ENCODE measurements at regions not wholly inside any gene's neighbourhood (a gene's known extent, or its start where the extent isn't known, plus 50 kb on each side); places are given as distances from the start of the nearest gene placed in this dataset.

DNA sequence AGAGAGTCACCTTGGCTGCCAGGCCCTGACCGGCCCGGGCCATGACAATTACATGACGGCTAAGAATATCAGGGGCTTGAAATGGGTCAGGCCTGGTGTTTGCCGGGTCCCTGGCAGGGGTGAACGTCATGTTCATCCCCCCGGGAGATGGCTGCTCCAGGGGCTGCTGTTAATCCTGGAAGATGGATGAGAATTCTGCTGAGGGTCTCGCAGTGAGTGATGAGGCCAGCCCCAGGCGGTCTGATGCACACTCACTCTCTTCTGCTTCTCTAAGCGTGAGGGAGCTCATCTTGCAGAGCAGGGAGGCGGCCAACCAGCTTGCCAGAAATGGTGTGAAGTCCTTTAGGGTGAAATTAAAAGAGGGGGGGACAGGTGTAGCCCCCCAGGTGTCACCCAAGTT is 101.3 kb upstream of the ANO1 start:
- DNase-seq (ENCODE audit: low read depth, low spot score) (no peak), FAIRE-seq (no peak)
- BruUV-seq (replicated peaks) = no TSS peak

More for the DNA sequence above, 101.3 kb upstream of the ANO1 start:
- ATAC-seq = no peak
- no peaks in the 10 kb centered on the region for H3K36me3 ChIP-seq (ENCODE audit: control insufficient read depth in 2 of 2, insufficient read depth in 2 of 2, low read length in 1 of 2)
- no peaks in the 10 kb centered on the region for H3K79me2 ChIP-seq (ENCODE audit: control insufficient read depth, insufficient read depth, low read length)
- no peak overlapping the region for H3K4me2 ChIP-seq (ENCODE audit: control insufficient read depth, insufficient read depth)
- ChIA-PET SMC1A (ENCODE audit: uncharacterized antibody, unreplicated experiment) (no interaction called here), RAD21 (ENCODE audit: unreplicated experiment) (no interaction called here), CTCF (no interaction called here), POLR2A (no interaction called here)
- TF ChIP-seq ETV6 (conservative IDR thresholded peaks at IDR 0.05 in 1 of 2, IDR thresholded peaks at IDR 0.05 in 1 of 2; ENCODE audit: borderline replicate concordance in 1 of 2, low read depth in 1 of 2) (no peak), LARP7 (IDR thresholded peaks at IDR 0.05) (no peak), STAT1 (conservative IDR thresholded peaks at IDR 0.05) (no peak), EED (IDR thresholded peaks at IDR 0.05; ENCODE audit: low read depth) (no peak), EP300 (IDR thresholded peaks at IDR 0.05; ENCODE audit: borderline replicate concordance in 1 of 2, control insufficient read depth in 1 of 2, low read depth in 2 of 2, low read length in 2 of 2) (no peak), MEF2B (IDR thresholded peaks at IDR 0.05; ENCODE audit: partially characterized antibody, poor library complexity, severe bottlenecking) (no peak)
- TF ChIP-seq, protein P1, sequence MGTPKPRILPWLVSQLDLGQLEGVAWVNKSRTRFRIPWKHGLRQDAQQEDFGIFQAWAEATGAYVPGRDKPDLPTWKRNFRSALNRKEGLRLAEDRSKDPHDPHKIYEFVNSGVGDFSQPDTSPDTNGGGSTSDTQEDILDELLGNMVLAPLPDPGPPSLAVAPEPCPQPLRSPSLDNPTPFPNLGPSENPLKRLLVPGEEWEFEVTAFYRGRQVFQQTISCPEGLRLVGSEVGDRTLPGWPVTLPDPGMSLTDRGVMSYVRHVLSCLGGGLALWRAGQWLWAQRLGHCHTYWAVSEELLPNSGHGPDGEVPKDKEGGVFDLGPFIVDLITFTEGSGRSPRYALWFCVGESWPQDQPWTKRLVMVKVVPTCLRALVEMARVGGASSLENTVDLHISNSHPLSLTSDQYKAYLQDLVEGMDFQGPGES (IDR thresholded peaks at IDR 0.05) = no peak
- TF ChIP-seq, protein P2, sequence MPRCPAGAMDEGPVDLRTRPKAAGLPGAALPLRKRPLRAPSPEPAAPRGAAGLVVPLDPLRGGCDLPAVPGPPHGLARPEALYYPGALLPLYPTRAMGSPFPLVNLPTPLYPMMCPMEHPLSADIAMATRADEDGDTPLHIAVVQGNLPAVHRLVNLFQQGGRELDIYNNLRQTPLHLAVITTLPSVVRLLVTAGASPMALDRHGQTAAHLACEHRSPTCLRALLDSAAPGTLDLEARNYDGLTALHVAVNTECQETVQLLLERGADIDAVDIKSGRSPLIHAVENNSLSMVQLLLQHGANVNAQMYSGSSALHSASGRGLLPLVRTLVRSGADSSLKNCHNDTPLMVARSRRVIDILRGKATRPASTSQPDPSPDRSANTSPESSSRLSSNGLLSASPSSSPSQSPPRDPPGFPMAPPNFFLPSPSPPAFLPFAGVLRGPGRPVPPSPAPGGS (IDR thresholded peaks at IDR 0.05; ENCODE audit: borderline replicate concordance, insufficient read depth, low read depth, low read length, poor library complexity, severe bottlenecking) = no peak
- TF ChIP-seq, protein P3, sequence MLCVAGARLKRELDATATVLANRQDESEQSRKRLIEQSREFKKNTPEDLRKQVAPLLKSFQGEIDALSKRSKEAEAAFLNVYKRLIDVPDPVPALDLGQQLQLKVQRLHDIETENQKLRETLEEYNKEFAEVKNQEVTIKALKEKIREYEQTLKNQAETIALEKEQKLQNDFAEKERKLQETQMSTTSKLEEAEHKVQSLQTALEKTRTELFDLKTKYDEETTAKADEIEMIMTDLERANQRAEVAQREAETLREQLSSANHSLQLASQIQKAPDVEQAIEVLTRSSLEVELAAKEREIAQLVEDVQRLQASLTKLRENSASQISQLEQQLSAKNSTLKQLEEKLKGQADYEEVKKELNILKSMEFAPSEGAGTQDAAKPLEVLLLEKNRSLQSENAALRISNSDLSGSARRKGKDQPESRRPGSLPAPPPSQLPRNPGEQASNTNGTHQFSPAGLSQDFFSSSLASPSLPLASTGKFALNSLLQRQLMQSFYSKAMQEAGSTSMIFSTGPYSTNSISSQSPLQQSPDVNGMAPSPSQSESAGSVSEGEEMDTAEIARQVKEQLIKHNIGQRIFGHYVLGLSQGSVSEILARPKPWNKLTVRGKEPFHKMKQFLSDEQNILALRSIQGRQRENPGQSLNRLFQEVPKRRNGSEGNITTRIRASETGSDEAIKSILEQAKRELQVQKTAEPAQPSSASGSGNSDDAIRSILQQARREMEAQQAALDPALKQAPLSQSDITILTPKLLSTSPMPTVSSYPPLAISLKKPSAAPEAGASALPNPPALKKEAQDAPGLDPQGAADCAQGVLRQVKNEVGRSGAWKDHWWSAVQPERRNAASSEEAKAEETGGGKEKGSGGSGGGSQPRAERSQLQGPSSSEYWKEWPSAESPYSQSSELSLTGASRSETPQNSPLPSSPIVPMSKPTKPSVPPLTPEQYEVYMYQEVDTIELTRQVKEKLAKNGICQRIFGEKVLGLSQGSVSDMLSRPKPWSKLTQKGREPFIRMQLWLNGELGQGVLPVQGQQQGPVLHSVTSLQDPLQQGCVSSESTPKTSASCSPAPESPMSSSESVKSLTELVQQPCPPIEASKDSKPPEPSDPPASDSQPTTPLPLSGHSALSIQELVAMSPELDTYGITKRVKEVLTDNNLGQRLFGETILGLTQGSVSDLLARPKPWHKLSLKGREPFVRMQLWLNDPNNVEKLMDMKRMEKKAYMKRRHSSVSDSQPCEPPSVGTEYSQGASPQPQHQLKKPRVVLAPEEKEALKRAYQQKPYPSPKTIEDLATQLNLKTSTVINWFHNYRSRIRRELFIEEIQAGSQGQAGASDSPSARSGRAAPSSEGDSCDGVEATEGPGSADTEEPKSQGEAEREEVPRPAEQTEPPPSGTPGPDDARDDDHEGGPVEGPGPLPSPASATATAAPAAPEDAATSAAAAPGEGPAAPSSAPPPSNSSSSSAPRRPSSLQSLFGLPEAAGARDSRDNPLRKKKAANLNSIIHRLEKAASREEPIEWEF (IDR thresholded peaks at IDR 0.05; ENCODE audit: insufficient replicate concordance, low read depth, low read length) = no peak
- intact Hi-C loops (cut with micrococcal nuclease; ENCODE audit: unreplicated experiment) = no loop called here
- no peaks in the 10 kb centered on the region for H4K20me1 ChIP-seq (ENCODE audit: control insufficient read depth, insufficient read depth)
- WGBS (ENCODE audit: insufficient coverage, insufficient replicate concordance, low lambda C conversion rate, missing lambda C conversion rate) = 37% methylated on average over 10 of the region's 10 CpGs
- H3K4me3 ChIP-seq = no peak overlapping the region
- no peak overlapping the region for H3K9ac ChIP-seq (ENCODE audit: control insufficient read depth, insufficient read depth, low read length)
- no peak overlapping the region for H3K27ac ChIP-seq (ENCODE audit: control insufficient read depth, insufficient read depth)
- H3K4me1 ChIP-seq (ENCODE audit: control insufficient read depth, insufficient read depth, low read length) = peaks cover 3% of the 10 kb centered on the region; the same call in 1 of the 2 replicates
- H3K27me3 ChIP-seq (replicated peaks in 1 of 2; ENCODE audit: control insufficient read depth in 2 of 2, insufficient read depth in 2 of 2, low read length in 1 of 2) = peaks cover 0 to 4% of the 10 kb centered on the region in 2 experiments; a peak in 2 of 4 replicates
- H2AFZ ChIP-seq (ENCODE audit: control insufficient read depth, low read depth, low read length) = no peak overlapping the region
- H3K9me3 ChIP-seq (replicated peaks; ENCODE audit: control insufficient read depth, insufficient read depth, low read length) = no peaks in the 10 kb centered on the region
- in situ Hi-C loops (cut with MboI) = no loop called here

All from GM12878 (cell line).